ENCODE measurements at regions not wholly inside any gene's neighbourhood (a gene's known extent, or its start where the extent isn't known, plus 50 kb on each side); places are given as distances from the start of the nearest gene placed in this dataset.

GRCh38 chr4:140281828-140282552 is 91.5 kb upstream of the SCOC start:
- DNase-seq (ENCODE audit: low spot score): no peak

GRCh38 chr4:140277576-140277975 is 95.9 kb upstream of the SCOC start:
- no peak for DNase-seq (ENCODE audit: low spot score)

GRCh38 chr4:140271553-140271952 is 101.9 kb upstream of the SCOC start:
- DNase-seq (ENCODE audit: low spot score): no peak

GRCh38 chr4:140269369-140269768 is 104.1 kb upstream of the SCOC start:
- DNase-seq (ENCODE audit: low spot score): no peak

- DNase-seq (ENCODE audit: low spot score): no peak
Observed at GRCh38 chr4:140268186-140268841, 105.1 kb upstream of the SCOC start.

GRCh38 chr4:140267576-140267975 is 105.9 kb upstream of the SCOC start:
- no peak for DNase-seq (ENCODE audit: low spot score)

GRCh38 chr4:140266958-140267568 is 106.4 kb upstream of the SCOC start:
- no peak for DNase-seq (ENCODE audit: low spot score)

- no peak for DNase-seq (ENCODE audit: low spot score)
Observed at GRCh38 chr4:140260227-140260626, 106.2 kb upstream of the MAML3 start.

- no peak for DNase-seq (ENCODE audit: low spot score)
Observed at GRCh38 chr4:140258476-140258875, 104.5 kb upstream of the MAML3 start.

- DNase-seq (ENCODE audit: low spot score): no peak
Observed at GRCh38 chr4:140257461-140258305, 103.7 kb upstream of the MAML3 start.

- no peak for DNase-seq (ENCODE audit: low spot score)
Observed at GRCh38 chr4:140256941-140257340, 103.0 kb upstream of the MAML3 start.

GRCh38 chr4:140256335-140256734 is 102.4 kb upstream of the MAML3 start:
- no peak for DNase-seq (ENCODE audit: low spot score)

GRCh38 chr4:140255927-140256326 is 101.9 kb upstream of the MAML3 start:
- DNase-seq (ENCODE audit: low spot score): no peak

- no peak for DNase-seq (ENCODE audit: low spot score)
Observed at GRCh38 chr4:140255467-140255866, 101.5 kb upstream of the MAML3 start.

GRCh38 chr4:140254651-140255299 is 100.8 kb upstream of the MAML3 start:
- peak; percentile 53 for DNase-seq (ENCODE audit: low spot score)

GRCh38 chr4:140253556-140254027 is 99.6 kb upstream of the MAML3 start:
- no peak for DNase-seq (ENCODE audit: low spot score)

GRCh38 chr4:140252742-140253555 is 99.0 kb upstream of the MAML3 start:
- peak; percentile 89 for DNase-seq (ENCODE audit: low spot score)

- DNase-seq (ENCODE audit: low spot score): no peak
Observed at GRCh38 chr4:140252141-140252741, 98.3 kb upstream of the MAML3 start.

- DNase-seq (ENCODE audit: low spot score): no peak
Observed at GRCh38 chr4:140251571-140251970, 97.6 kb upstream of the MAML3 start.

- no peak for DNase-seq (ENCODE audit: low spot score)
Observed at GRCh38 chr4:140250989-140251552, 97.1 kb upstream of the MAML3 start.
